Upper lobe of left lung (tissue), 6 donors: ENCODE measurements at regions not wholly inside any gene's neighbourhood (a gene's known extent, or its start where the extent isn't known, plus 50 kb on each side); places are given as distances from the start of the nearest gene placed in this dataset.

Experiments
- ATAC-seq, 2 donors: fragments of 200-7000 bp; cut with Tn5 transposase; one replicate each; pipeline ENCODE4 v1.9.1; 2022; ENCODE audit warnings: mild to moderate bottlenecking in 2 of 2, moderate library complexity in 2 of 2; ENCODE audit not compliant: low FRiP score in 2 of 2
- DNase-seq, 2 donors: peaks; one replicate each; pipeline ENCODE4 v3.0.0-alpha.2; 2019 to 2020
- H3K27ac ChIP-seq, 4 donors: fragments of 200-600 bp; sonication (generic); one replicate each; pipeline ENCODE4 v1.5.1; 2016 to 2019
- H3K27me3 ChIP-seq, 4 donors: fragments of 200-600 bp; sonication (generic); one replicate each; pipeline ENCODE4 v1.5.1; 2017 to 2019
- H3K36me3 ChIP-seq, 4 donors: fragments of 200-600 bp; sonication (generic); one replicate each; pipeline ENCODE4 v1.5.1; 2016 to 2019
- H3K4me1 ChIP-seq, 4 donors: fragments of 200-600 bp; sonication (generic); one replicate each; pipeline ENCODE4 v1.5.1; 2018 to 2019
- H3K4me3 ChIP-seq, 4 donors: fragments of 200-600 bp; sonication (generic); one replicate each; pipeline ENCODE4 v1.5.1; 2017 to 2019; ENCODE audit warnings: mild to moderate bottlenecking in 2 of 4, moderate library complexity in 1 of 4
- H3K9me3 ChIP-seq, 4 donors: fragments of 200-600 bp; sonication (generic); one replicate each; pipeline ENCODE4 v1.5.1; 2018 to 2019
- CTCF ChIP-seq, 6 experiments: fragments of 450-650 bp in 4 of 6; fragments of 200-600 bp in 2 of 6; sonication (generic) in 2 of 6; IDR thresholded peaks; one replicate each; pipeline ENCODE4 v1.5.1; 2016 to 2019; ENCODE audit warnings: antibody characterized with exemption in 6 of 6
- EP300 ChIP-seq, 4 donors: sonication (generic); formaldehyde crosslinking; IDR thresholded peaks; one replicate each; pipeline ENCODE4 v1.5.1; 2017; ENCODE audit warnings: antibody characterized with exemption in 4 of 4, control low read depth in 2 of 4
- POLR2A ChIP-seq, 4 donors: fragments of 450-650 bp; IDR thresholded peaks; one replicate each; pipeline ENCODE4 v1.5.1; 2016 to 2017; ENCODE audit warnings: antibody characterized with exemption in 4 of 4, mild to moderate bottlenecking in 2 of 4
- POLR2AphosphoS5 ChIP-seq, 2 donors: sonication (generic); formaldehyde crosslinking; IDR thresholded peaks; one replicate each; pipeline ENCODE4 v1.5.1; 2017; ENCODE audit warnings: antibody characterized with exemption in 2 of 2
- WGBS, 2 donors: methylation state at CpG; one replicate each; pipeline ENCODE4 v1.1.5; 2017 to 2018; 5-methylcytosine and 5-hydroxymethylcytosine counted together
- donor health status: DM: no; HTN: no; CAD: no; lungs with moderate emphysema.
- donor health status: DM: no; HTN: yes; CAD: no; lungs with severe emphysema.

DNA sequence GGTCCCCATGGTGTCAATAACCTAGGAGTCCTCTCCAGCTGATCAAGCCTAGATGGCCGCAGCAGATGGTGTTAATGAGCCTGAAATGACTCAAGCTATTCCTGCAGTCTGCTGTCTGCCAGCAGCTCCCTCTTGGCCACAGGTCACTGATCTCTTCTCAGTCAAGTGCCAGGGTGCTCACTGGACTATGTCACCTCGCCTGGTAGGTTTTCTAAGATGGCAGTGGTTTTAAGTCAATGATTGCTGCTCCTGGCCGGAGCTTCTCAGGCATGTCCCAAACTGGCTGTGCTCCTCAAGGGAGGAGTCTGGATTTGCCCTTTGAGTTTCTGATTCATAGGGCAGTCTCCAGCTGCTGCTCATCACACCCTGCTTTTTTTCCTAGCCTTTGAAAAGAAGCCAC lies 58.6 kb upstream of the SHISA6 start:
- Histone ChIP-seq H3K4me1 (no peaks in the 10 kb centered on the region), H3K9me3 (no peaks in the 10 kb centered on the region), H3K36me3 (no peaks in the 10 kb centered on the region), H3K4me3 (no peak overlapping the region), H3K27ac (no peak overlapping the region), H3K27me3 (no peaks in the 10 kb centered on the region)
- WGBS, 2 donors = 62 to 77% methylated on average over 3 of the region's 3 CpGs
- no peak for DNase-seq
- ATAC-seq = peak in 1 of 2 donors; percentile 28
- TF ChIP-seq CTCF (IDR thresholded peaks at IDR 0.05) (no peak), POLR2AphosphoS5 (IDR thresholded peaks at IDR 0.05) (no peak)

DNA sequence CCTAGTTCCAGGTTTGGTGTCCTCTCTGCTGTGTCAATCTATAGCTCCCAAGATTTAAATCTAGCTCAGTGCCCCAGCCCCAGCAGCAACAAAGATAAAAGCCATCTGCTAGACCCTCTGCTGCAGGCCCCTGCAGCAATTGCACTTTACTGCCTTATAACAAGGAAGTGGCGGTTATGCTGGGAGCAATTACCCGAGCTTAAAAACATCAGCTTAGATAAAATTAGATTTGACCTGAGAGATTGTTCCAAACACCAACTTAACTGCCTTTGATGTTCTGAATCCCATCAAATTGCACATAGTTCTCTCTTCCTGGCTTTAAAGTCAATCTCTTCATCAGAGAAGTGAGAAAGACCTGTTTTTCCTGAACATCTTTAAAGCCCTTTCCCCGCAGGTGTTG lies 62.4 kb upstream of the SHISA6 start:
- ATAC-seq = no peak
- Histone ChIP-seq H3K27ac (no peak overlapping the region), H3K9me3 (no peaks in the 10 kb centered on the region), H3K27me3 (no peaks in the 10 kb centered on the region), H3K36me3 (no peaks in the 10 kb centered on the region), H3K4me1 (no peaks in the 10 kb centered on the region), H3K4me3 (no peak overlapping the region)
- WGBS, 2 donors = 56% methylated on average over 3 of the region's 3 CpGs
- TF ChIP-seq EP300 (IDR thresholded peaks at IDR 0.05) = no peak
- no peak for TF ChIP-seq CTCF (IDR thresholded peaks at IDR 0.05)
- TF ChIP-seq POLR2A (IDR thresholded peaks at IDR 0.05) = no peak
- DNase-seq = no peak

DNA sequence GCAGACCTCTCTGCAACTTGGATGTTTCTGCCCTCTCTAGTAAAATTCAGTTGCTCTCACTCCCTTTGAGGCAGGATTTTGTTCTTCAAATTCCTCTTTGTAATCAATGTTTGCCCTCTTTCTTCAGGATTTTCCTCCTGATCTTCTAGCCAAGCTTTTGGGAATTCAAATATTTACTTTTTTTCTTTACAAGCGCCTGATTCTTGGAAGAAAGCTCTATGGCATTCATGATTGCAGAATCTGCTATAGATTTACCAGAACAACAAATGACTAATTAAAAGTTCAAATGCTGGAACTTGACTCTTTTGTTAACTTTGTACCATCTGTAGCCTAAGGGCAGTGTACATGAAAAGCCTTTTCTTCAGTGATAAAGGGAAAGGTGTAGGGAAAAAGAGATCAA lies 63.7 kb upstream of the SHISA6 start:
- no peak overlapping the region for H3K4me3 ChIP-seq
- WGBS, 2 donors = 59 to 60% methylated on average over 1 of the region's 1 CpG
- TF ChIP-seq CTCF (IDR thresholded peaks at IDR 0.05) = no peak

GRCh38 chr17:11176549-11176948 lies 64.5 kb upstream of the SHISA6 start:
- no peak for TF ChIP-seq POLR2AphosphoS5 (IDR thresholded peaks at IDR 0.05)
- no peak for TF ChIP-seq EP300 (IDR thresholded peaks at IDR 0.05)
- TF ChIP-seq CTCF (IDR thresholded peaks at IDR 0.05) = no peak
- no peak for TF ChIP-seq POLR2A (IDR thresholded peaks at IDR 0.05)

More for the DNA sequence above, 63.7 kb upstream of the SHISA6 start:
- Histone ChIP-seq H3K27me3 (no peaks in the 10 kb centered on the region), H3K36me3 (no peaks in the 10 kb centered on the region), H3K4me1 (no peaks in the 10 kb centered on the region), H3K27ac (no peak overlapping the region), H3K9me3 (no peaks in the 10 kb centered on the region)
- DNase-seq = no peak
- ATAC-seq = no peak

GRCh38 chr17:11170881-11171280 lies 70.1 kb upstream of the SHISA6 start:
- no peak overlapping the region for H3K27ac ChIP-seq
- H3K9me3 ChIP-seq = peaks cover 0 to 9% (median 0%) of the 10 kb centered on the region in 4 donors
- DNase-seq = no peak
- TF ChIP-seq CTCF (IDR thresholded peaks at IDR 0.05) (no peak), POLR2AphosphoS5 (IDR thresholded peaks at IDR 0.05) (no peak)
- WGBS, 2 donors = 39 to 48% methylated on average over 5 to 7 of the region's 7 CpGs
- no peaks in the 10 kb centered on the region for H3K27me3 ChIP-seq
- H3K4me3 ChIP-seq = no peak overlapping the region
- no peak for ATAC-seq
- no peaks in the 10 kb centered on the region for H3K4me1 ChIP-seq
- no peaks in the 10 kb centered on the region for H3K36me3 ChIP-seq

More at GRCh38 chr17:11176549-11176948, 64.5 kb upstream of the SHISA6 start:
- 67 to 70% methylated on average over 7 of the region's 7 CpGs for WGBS, 2 donors
- DNase-seq (no peak), ATAC-seq (no peak)
- H3K27ac ChIP-seq = no peak overlapping the region
- no peaks in the 10 kb centered on the region for H3K4me1 ChIP-seq
- H3K27me3 ChIP-seq = no peaks in the 10 kb centered on the region
- H3K36me3 ChIP-seq = no peaks in the 10 kb centered on the region
- no peaks in the 10 kb centered on the region for H3K9me3 ChIP-seq
- no peak overlapping the region for H3K4me3 ChIP-seq
